LNCAP (cell line): ENCODE measurements at regions not wholly inside any gene's neighbourhood (a gene's known extent, or its start where the extent isn't known, plus 50 kb on each side); places are given as distances from the start of the nearest gene placed in this dataset.

Source experiments
- CTCF ChIP-seq: fragments of 450-650 bp; IDR thresholded peaks from 2 replicates; pipeline ENCODE4 v1.5.1; 2017; ENCODE audit warnings: mild to moderate bottlenecking

DNA sequence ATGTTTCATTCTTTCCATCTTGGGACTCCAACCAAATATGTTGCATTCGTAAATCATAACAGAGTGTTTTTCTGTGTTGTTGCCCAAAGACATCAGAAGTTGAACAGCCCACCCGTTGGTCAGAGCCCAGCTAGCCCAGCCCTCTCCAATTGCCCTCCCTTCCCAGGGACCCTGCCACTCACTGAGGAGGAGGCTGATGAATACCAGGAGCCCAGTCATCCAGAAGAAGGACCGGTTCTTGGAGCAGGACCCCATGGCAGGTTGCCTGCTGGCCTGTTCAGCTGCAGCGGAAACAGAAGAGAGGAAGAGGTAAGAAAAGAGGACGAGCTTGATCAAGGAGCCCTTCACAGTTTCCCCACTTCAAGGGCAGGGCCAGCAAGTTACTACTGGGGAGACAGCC is 172.2 kb upstream of the ETV3 start:
- no peak for TF ChIP-seq CTCF

DNA sequence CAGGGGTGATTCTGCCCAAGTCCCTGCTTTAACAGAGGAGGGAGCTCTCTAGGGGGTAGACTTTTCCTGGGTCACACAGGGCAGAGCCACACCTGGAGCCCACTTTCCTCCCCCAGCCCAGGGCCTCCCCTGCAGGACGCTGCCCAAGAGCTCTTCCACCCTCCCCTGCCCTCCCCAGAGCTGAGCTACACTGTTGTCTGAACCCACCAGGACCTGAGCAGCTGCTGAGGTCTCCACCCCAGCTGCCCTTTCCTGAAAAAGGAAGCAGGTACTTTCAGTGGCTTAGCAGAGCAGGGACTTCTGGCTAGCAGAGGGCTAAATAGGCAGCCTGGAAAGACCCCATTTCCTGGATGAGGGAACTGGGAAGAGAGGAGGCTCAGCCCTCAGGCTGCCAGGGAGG is 169.3 kb upstream of the ETV3 start:
- TF ChIP-seq CTCF: no peak

- no peak for TF ChIP-seq CTCF
Measured at GRCh38 chr1:157306896-157307295, 168.7 kb upstream of the ETV3 start.

DNA sequence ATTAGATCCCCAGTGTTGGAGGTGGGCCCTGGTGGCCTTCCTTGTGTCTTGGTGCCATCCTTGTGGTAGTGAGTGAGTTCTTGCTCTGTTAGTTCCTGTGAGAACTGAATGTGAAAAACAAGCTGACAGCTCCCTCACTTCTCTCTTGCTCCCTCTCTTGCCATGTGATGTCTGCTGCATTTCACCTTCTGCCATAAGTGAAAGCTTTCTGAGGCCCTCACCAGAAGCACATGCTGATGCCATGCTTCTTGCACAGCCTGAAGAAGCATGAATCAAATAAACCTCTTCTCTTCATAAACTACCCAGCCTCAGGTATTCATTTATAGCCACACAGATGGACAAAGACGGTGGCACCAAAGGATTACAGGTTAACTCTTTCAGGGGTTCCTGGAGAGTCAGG is 166.1 kb upstream of the ETV3 start:
- TF ChIP-seq CTCF: no peak

GRCh38 chr1:157302724-157303123 is 164.5 kb upstream of the ETV3 start:
- no peak for TF ChIP-seq CTCF

GRCh38 chr1:157302199-157302497 is 164.0 kb upstream of the ETV3 start:
- TF ChIP-seq CTCF: no peak

DNA sequence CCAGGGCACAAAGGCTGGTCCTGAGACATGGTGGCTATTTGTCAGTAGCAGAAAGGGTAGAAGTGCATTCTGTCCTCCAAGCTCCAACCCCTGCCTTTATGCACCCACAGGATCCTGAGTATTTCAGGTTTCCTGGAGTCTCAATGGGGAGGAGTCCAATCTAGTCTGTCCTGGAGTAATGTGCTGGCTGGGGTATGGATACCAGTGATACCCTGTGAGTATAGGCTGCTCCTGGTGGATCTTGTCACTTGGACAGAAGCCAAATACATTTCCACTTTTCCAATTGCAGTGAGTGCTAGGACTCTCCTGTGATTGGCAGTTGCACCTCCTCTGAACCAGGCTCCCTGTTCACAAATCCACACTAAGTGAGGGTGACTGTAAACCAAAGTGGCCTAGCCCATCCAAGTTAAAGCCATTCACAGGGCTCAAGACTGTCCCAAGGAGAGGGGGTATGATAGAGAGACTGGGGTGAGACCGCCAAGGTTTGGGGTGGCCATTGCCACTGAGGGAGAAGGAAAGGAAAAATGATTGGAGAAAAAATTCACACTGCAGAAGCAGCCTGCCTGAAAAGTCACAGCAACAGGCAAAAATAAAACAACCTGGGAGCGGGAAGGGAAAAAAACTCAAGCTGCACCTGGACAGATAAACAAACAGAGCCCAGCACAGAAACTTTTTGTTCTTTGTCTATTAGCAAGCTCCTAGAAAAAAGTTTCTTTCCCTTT is 163.4 kb upstream of the ETV3 start:
- no peak for TF ChIP-seq CTCF
